Panc1 (cell line): ENCODE measurements at regions not wholly inside any gene's neighbourhood (a gene's known extent, or its start where the extent isn't known, plus 50 kb on each side); places are given as distances from the start of the nearest gene placed in this dataset.

ENCODE experiments used
- CTCF ChIP-seq: fragments of 450-650 bp; IDR thresholded peaks from 2 replicates; pipeline ENCODE4 v1.5.1; 2017; ENCODE audit warnings: mild to moderate bottlenecking
- POLR2AphosphoS5 ChIP-seq: IDR thresholded peaks from 2 replicates; pipeline ENCODE4 v1.6.1; 2012; ENCODE audit warnings: mild to moderate bottlenecking, low read depth, low read length, moderate library complexity
- REST ChIP-seq, 2 experiments: IDR thresholded peaks; 2 replicates each; pipeline ENCODE4 v1.6.1; 2011 to 2012; ENCODE audit warnings: low read depth in 2 of 2, control low read depth in 1 of 2, low read length in 1 of 2, mild to moderate bottlenecking in 1 of 2, moderate library complexity in 1 of 2; ENCODE audit not compliant: insufficient read depth in 1 of 2
- SIN3A ChIP-seq: IDR thresholded peaks from 2 replicates; pipeline ENCODE4 v1.6.1; 2012; ENCODE audit warnings: low read depth, mild to moderate bottlenecking, low read length, moderate library complexity, borderline replicate concordance; ENCODE audit not compliant: insufficient read depth

- TF ChIP-seq POLR2AphosphoS5 (no peak), CTCF (no peak), SIN3A (no peak), REST (IDR thresholded peaks at IDR 0.05; ENCODE audit: insufficient read depth in 1 of 2, low read depth in 2 of 2, low read length in 1 of 2) (no peak)
Observed at GRCh38 chr7:118029826-118030422, 154.0 kb upstream of the LSM8 start.
